Activated gamma-delta T cell treated with anti-CD3 and anti-CD28 coated beads, Interleukin-2, amount 50 U/mL, for 16 hours (primary cell): ENCODE measurements at regions not wholly inside any gene's neighbourhood (a gene's known extent, or its start where the extent isn't known, plus 50 kb on each side); places are given as distances from the start of the nearest gene placed in this dataset.

ENCODE experiments used
- DNase-seq: peaks from one replicate; pipeline ENCODE4 v3.0.0-alpha.2; 2020; ENCODE audit warnings: low read depth

DNA sequence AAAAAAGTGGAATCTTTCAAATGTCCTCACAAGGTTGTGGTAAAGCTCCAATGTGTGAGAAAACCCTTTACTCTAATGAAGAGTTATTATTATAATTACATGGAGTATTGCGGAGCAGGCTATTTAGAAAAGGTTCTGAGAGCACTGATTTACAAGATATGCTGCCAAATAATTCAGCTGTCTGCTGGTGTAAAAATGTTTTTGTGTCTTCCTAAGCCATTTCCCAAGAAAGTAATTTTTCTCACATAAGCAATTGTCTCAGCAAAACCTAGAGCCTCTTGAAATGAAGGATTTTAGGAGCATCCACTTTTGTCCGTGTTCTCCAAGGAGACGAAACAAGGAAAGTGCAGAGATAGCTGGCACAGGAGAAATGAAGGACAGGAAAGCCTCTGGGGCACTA lies 229.6 kb upstream of the STARD13 start:
- no peak for DNase-seq

DNA sequence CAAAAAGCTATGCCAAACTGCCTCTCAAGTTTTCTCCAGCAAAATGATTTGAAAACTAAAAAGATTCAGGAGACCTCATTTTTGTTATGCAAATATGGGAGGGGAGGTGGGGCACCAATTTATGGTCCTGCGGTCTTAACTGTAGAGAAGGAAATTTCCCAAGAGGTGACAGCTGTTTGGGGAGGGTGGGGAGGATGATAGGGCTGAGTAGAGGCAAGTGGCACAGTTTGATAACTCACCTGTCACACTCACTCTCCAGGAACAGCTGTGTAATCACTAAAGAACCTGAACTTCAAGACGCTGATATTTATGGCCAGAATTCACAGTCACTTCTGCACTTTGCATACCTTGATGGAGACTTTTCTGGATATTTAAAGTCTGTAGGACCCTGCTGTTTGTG lies 232.9 kb upstream of the STARD13 start:
- no peak for DNase-seq

- no peak for DNase-seq
Observed at GRCh38 chr13:33519561-33520467, 234.3 kb upstream of the STARD13 start.

GRCh38 chr13:33520468-33520839 lies 234.9 kb upstream of the STARD13 start:
- no peak for DNase-seq

- no peak for DNase-seq
Observed at GRCh38 chr13:33524086-33524485, 238.5 kb upstream of the STARD13 start.

DNA sequence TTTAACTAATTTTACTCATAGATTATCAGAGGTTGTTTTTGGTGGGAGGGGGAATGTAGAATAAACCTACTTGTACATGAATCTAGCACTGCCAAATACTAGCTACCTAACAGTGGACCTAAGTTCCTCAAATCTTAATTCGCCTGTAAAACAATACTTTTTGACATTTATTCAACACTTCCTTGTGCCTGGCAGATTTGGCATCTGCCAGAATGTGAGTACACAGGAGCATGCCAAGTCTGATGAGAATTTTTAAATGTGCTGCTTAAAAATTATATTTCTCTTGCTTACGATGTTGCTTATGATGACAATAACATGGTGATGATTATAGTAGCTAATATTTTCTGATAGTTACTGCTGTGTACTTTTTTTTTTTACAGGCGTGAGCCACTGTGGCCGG lies 240.2 kb upstream of the STARD13 start:
- no peak for DNase-seq

GRCh38 chr13:33526718-33527117 lies 241.2 kb upstream of the STARD13 start:
- DNase-seq: no peak

GRCh38 chr13:33528896-33529295 lies 243.3 kb upstream of the STARD13 start:
- no peak for DNase-seq

DNA sequence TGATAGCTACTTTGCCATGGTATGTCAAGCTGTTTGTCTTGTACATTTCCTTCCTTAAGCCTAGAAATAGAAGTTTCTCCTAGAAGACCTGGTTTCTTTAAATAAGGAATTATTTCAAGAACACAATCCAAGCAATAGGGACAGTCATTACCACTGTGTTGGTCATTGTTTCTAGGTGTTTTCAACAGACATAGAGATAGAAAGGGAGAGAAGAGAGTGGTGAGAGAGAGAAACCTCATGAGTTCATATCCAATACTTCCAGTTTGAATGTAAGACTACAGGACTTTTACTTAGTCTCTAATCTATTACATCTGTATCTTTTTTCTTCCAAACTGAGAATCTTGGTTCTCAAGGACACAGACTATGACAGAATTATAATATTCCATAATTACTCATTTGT lies 245.9 kb upstream of the STARD13 start:
- no peak for DNase-seq

DNA sequence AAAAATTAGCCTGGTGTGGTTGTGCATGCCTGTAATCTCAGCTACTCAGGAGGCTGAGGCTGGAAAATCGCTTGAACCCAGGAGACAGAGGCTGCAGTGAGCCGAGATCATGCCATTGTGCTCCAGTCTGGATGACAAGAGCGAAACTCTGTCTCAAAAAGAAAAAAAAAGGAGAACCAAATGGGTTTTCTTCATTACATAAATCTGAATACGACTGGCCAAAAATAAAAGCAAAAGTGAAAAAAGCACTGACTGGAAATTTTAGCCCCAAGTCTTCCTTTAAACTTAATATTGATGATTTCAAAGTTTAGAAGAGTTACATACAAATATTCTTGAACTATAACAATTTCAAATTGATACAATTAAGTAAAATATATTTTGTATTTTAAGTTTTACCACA lies 249.5 kb upstream of the STARD13 start:
- no peak for DNase-seq

- DNase-seq: no peak
Observed at GRCh38 chr13:33536601-33537000, 251.0 kb upstream of the STARD13 start.

DNA sequence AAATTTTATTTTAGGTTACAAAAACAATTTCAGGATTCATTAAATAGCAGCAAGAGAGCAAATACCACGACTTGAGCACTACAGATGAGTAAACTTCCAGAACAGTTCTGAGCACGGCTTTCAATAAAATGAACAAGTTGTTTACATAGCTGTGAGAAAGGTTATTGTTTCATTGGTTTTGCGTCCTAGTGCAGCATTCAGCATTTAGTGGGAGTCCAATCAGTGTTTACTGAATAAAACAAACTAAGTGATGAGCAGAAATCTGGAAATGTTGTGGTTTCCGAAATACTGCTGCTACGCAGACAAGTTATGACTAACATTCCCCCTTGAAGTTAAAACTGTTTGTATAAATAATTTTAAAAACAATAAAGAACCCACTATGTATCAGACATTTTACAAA lies 251.5 kb upstream of the STARD13 start:
- no peak for DNase-seq

- no peak for DNase-seq
Observed at GRCh38 chr13:33537676-33538075, 252.1 kb upstream of the STARD13 start.

- DNase-seq: no peak
Observed at GRCh38 chr13:33541456-33541855, 255.9 kb upstream of the STARD13 start.

- DNase-seq: no peak
Observed at GRCh38 chr13:33541962-33542308, 256.4 kb upstream of the STARD13 start.

DNA sequence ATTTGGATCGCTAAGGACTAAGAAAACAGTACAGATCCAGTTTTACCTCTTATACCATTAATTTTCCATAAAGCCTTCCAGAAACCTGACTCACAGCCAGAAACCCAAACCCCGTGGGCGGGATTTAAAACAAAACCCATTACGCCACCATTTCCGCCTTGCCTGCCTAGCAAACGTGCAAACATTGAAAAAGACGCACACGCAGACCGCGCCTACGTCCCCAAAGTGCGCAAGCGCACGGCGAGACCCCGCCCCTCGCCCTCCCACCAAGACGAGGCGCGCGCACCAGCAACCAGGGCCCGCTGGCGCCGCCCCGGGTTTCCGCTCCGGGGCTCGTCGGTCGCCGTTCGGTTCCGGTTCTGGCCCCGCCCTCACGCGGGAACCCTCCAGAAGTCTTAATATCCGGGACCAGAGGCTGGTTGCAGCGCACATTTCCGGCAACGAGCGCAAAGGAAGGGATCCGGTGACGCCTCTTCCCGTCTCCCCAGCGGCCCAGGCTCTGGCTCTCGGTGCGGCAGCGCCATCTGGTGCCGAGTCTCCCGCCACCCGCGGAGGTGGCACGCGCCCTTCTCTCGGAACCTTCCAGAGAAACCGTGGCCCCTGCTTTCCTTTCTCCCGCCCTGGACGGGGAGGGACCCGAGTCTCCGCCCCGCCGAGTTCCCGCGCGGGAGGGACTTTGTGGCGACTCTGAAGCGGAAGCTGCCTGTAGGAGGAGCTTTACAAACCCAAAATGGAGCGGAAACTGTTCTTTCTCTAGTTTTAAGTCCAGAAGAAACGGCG lies 256.9 kb upstream of the STARD13 start:
- DNase-seq: peak; percentile 97

DNA sequence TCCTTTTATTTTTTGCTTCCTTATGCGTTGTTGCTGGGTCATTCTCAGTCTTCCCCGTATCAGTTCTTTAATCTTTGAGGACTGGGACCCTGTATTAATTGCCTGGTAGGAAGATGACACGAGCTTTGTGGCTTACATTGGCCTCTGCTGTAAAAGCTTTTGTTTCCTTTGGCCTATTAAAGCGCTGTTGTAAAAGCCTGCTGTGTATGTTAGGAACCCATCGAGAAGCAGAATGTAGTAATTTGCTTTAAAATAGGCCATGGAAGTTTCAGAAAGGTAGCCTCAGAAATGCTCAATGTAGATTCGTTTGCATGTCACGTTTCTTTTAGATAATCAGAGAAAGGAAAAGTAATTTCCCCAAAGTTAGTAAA lies 257.5 kb upstream of the STARD13 start:
- no peak for DNase-seq

DNA sequence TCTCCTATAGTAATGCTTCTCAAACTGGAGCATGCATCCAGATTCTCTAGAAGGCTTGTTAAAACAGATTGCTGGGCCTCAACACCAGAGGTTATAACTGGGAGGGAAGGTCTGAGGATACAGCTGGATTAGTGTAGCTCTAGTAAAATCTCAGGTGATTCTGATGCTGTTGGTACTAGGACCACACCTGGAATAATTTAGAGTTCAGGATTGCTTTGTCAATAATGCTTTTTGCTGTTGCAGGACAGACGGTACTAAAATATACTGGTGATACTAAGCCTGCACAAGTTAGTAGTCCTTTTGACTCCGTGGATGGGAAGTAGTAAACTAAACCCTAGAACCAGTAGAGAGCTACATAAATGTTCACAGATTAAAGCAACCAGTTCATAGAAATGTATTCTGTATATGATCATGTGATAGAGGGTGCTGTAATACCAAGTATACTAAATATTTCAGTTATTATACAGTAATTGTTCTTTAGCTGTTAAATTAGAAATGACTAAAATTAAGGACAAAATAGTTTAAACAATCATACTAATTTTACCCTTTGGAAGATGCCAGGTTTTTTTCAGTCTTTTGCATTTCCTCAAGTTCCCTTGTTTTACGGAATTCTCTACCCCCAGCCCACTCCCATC lies 258.2 kb upstream of the STARD13 start:
- no peak for DNase-seq

DNA sequence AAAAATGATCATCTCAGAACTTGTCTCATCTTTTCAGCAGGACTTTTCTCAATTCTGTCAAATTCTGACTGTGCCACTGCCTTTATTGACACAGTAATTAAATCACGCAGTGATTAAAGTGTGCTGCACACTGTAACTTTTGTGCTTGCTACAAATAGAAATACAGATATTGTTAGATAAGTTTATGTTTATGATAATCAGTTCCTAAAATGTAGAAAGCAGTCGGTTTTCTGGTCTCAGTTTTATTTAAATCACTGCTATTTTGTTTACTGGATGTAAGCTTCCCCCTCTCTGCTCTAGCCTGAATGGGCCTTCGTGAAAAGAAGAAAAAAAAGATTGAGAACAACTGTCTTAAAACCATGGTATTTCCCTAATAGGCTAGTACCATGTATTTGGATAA lies 258.8 kb upstream of the STARD13 start:
- DNase-seq: no peak

- DNase-seq: no peak
Observed at GRCh38 chr13:33545492-33545891, 259.9 kb upstream of the STARD13 start.

DNA sequence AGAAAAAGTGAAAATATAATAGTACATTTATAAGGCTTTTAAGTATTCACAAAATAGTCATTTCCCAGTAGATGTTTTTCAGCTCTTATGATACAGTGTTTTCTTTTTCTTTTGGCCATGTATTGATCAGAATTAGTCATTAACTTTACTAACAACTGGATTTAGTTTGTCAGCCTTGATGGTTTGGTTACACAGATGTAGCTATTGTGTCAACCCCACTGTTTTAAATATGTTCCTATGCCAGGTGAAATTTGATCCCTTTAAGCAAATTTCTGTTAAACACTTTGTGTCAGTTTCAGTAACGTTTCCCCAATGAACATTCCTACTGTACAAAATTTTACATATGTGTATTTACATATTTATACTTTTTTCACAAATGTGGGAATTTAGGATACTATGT lies 261.5 kb upstream of the STARD13 start:
- no peak for DNase-seq

DNA sequence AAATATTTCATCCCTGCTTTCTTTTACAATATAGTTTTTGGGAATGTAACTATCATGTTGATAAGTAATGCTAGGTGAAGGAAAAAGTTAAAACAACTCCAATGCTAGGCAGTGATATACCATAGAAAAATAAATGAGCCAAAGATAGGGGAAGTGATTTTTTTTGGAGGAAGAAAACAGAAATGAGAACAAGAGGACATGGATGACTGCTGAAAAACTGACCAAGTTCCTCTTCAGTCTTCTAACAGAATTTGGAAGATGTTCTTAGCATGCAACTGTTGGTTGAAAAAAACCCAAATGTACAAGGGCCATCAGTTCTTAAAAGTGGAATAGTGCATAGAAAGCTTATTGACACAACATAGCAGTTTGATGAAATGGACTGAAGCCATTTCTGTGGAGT lies 262.5 kb upstream of the STARD13 start:
- DNase-seq: no peak

- no peak for DNase-seq
Observed at GRCh38 chr13:33550276-33550675, 264.7 kb upstream of the STARD13 start.
